ENCODE measurements at regions not wholly inside any gene's neighbourhood (a gene's known extent, or its start where the extent isn't known, plus 50 kb on each side); places are given as distances from the start of the nearest gene placed in this dataset.

DNA sequence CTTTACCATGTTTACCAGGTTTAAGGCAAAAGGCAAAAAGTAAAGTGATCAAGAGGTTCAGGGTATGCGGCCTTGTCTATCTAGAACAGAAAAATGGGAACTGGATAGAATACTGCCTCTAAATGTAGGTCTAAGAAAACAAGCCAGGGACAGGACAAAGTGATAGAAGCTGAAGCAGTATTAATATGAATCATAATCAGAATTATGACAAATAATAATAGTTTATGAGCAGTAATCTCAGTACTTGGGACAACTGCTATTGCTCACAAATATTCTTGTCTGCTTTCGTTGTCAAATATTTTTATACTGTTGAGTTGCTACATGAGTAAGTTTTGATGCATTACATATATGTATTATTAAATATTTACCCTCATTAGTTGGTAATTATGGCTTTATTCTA lies 356.9 kb upstream of the RBMS3 start:
- no peak for TF ChIP-seq POLR2AphosphoS5 (IDR thresholded peaks at IDR 0.05; ENCODE audit: low read depth, low read length)
- TF ChIP-seq SIN3A (IDR thresholded peaks at IDR 0.05; ENCODE audit: low read depth) = no peak
- TF ChIP-seq, protein P1, sequence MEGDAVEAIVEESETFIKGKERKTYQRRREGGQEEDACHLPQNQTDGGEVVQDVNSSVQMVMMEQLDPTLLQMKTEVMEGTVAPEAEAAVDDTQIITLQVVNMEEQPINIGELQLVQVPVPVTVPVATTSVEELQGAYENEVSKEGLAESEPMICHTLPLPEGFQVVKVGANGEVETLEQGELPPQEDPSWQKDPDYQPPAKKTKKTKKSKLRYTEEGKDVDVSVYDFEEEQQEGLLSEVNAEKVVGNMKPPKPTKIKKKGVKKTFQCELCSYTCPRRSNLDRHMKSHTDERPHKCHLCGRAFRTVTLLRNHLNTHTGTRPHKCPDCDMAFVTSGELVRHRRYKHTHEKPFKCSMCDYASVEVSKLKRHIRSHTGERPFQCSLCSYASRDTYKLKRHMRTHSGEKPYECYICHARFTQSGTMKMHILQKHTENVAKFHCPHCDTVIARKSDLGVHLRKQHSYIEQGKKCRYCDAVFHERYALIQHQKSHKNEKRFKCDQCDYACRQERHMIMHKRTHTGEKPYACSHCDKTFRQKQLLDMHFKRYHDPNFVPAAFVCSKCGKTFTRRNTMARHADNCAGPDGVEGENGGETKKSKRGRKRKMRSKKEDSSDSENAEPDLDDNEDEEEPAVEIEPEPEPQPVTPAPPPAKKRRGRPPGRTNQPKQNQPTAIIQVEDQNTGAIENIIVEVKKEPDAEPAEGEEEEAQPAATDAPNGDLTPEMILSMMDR (IDR thresholded peaks at IDR 0.05 in 2 of 3, conservative IDR thresholded peaks at IDR 0.05 in 1 of 3; ENCODE audit: borderline replicate concordance in 1 of 3, insufficient read depth in 1 of 3, low read depth in 2 of 3, low read length in 2 of 3) = no peak
- TF ChIP-seq RAD21 (IDR thresholded peaks at IDR 0.05; ENCODE audit: low read depth) = no peak
- TF ChIP-seq POLR2A (IDR thresholded peaks at IDR 0.05; ENCODE audit: borderline replicate concordance, extremely low read depth, insufficient read depth, insufficient read length) = no peak
- TF ChIP-seq EZH2phosphoT487 (IDR thresholded peaks at IDR 0.05; ENCODE audit: borderline replicate concordance) = no peak
- no peak for TF ChIP-seq FOSL1 (IDR thresholded peaks at IDR 0.05; ENCODE audit: low read depth)
- no peak for TF ChIP-seq EZH2 (IDR thresholded peaks at IDR 0.05)
- TF ChIP-seq, protein P2, sequence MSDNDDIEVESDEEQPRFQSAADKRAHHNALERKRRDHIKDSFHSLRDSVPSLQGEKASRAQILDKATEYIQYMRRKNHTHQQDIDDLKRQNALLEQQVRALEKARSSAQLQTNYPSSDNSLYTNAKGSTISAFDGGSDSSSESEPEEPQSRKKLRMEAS (IDR thresholded peaks at IDR 0.05) = no peak
- no peak for TF ChIP-seq JUND (IDR thresholded peaks at IDR 0.05)
- TF ChIP-seq ZNF274 (IDR thresholded peaks at IDR 0.05; ENCODE audit: low read depth, low read length) = no peak
- no peak for TF ChIP-seq ZFX (IDR thresholded peaks at IDR 0.05)
- TF ChIP-seq CBX3 (IDR thresholded peaks at IDR 0.05; ENCODE audit: low read depth) = no peak

Measured in HCT116 (cell line).